Ishikawa (cell line): ENCODE measurements at regions not wholly inside any gene's neighbourhood (a gene's known extent, or its start where the extent isn't known, plus 50 kb on each side); places are given as distances from the start of the nearest gene placed in this dataset.

Source experiments
- CEBPB ChIP-seq: IDR thresholded peaks from 2 replicates; pipeline ENCODE4 v1.6.1; 2012
- CREB1 ChIP-seq: IDR thresholded peaks from 2 replicates; pipeline ENCODE4 v1.6.1; 2012; ENCODE audit warnings: low read depth
- EGR1 ChIP-seq: IDR thresholded peaks from 2 replicates; pipeline ENCODE4 v1.6.1; 2012
- EP300 ChIP-seq: IDR thresholded peaks from 2 replicates; pipeline ENCODE4 v1.6.1; 2012; ENCODE audit warnings: borderline replicate concordance
- FOXM1 ChIP-seq: IDR thresholded peaks from 2 replicates; pipeline ENCODE4 v1.6.1; 2012; ENCODE audit warnings: low read depth, borderline replicate concordance
- NFIC ChIP-seq: IDR thresholded peaks from 2 replicates; pipeline ENCODE4 v1.6.1; 2012
- RAD21 ChIP-seq: IDR thresholded peaks from 2 replicates; pipeline ENCODE4 v1.6.1; 2012; ENCODE audit warnings: low read depth
- TAF1 ChIP-seq: IDR thresholded peaks from 2 replicates; pipeline ENCODE4 v1.6.1; 2012; ENCODE audit warnings: low read depth, mild to moderate bottlenecking
- TCF12 ChIP-seq: IDR thresholded peaks from 2 replicates; pipeline ENCODE4 v1.6.1; 2012; ENCODE audit warnings: low read depth
- TEAD4 ChIP-seq: IDR thresholded peaks from 2 replicates; pipeline ENCODE4 v1.6.1; 2012
- YY1 ChIP-seq: IDR thresholded peaks from 2 replicates; pipeline ENCODE4 v1.6.1; 2012; ENCODE audit warnings: low read depth
- ZBTB7A ChIP-seq: IDR thresholded peaks from 2 replicates; pipeline ENCODE4 v1.6.1; 2012; ENCODE audit warnings: low read depth
- TF ChIP-seq, protein P1 (sequence below): IDR thresholded peaks from 2 replicates; pipeline ENCODE4 v1.6.1; 2012
- TF ChIP-seq, protein P2 (sequence below): IDR thresholded peaks from 2 replicates; pipeline ENCODE4 v1.6.1; 2012; ENCODE audit warnings: low read depth, mild to moderate bottlenecking
- TF ChIP-seq, protein P3 (sequence below): IDR thresholded peaks from 2 replicates; pipeline ENCODE4 v1.6.1; 2012

DNA sequence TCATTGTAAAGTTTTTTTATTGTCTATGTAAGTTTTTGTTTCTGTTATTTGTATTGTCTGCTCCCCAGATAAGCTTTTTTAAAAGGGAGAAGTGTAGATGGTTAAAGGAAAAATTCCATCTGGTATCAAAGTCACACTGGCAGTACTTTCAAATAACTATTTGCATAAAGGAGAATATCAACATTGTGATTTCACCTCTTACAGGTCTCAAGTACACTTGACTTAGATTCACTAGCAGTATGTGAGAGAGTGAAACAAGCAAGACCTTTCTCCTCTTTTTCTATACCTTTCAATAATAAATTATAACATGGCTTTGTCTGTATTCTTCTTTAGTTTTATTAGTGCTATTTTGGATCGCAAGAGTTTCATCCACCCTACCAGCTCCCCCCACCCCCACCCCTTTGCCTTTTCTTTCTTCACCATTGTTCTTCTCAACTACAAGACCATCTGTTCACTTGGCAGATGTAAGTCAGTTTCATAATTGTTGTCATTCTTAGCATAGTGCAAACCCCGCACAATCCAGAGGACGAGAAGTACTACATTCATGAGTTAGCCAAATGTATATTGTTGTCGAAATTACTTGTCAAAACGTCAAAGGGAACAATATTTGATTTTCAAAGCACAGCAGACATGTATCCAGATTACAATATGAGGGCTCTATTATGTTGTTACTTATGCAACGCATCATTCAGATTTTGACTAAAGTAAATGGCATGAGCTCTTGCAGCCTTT lies 602.7 kb upstream of the FLRT2 start:
- no peak for TF ChIP-seq EP300
- TF ChIP-seq CREB1: no peak
- no peak for TF ChIP-seq TEAD4
- no peak for TF ChIP-seq NFIC
- TF ChIP-seq FOXM1: no peak
- TF ChIP-seq, protein P1, sequence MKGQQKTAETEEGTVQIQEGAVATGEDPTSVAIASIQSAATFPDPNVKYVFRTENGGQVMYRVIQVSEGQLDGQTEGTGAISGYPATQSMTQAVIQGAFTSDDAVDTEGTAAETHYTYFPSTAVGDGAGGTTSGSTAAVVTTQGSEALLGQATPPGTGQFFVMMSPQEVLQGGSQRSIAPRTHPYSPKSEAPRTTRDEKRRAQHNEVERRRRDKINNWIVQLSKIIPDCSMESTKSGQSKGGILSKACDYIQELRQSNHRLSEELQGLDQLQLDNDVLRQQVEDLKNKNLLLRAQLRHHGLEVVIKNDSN: no peak
- no peak for TF ChIP-seq CEBPB
- TF ChIP-seq, protein P2, sequence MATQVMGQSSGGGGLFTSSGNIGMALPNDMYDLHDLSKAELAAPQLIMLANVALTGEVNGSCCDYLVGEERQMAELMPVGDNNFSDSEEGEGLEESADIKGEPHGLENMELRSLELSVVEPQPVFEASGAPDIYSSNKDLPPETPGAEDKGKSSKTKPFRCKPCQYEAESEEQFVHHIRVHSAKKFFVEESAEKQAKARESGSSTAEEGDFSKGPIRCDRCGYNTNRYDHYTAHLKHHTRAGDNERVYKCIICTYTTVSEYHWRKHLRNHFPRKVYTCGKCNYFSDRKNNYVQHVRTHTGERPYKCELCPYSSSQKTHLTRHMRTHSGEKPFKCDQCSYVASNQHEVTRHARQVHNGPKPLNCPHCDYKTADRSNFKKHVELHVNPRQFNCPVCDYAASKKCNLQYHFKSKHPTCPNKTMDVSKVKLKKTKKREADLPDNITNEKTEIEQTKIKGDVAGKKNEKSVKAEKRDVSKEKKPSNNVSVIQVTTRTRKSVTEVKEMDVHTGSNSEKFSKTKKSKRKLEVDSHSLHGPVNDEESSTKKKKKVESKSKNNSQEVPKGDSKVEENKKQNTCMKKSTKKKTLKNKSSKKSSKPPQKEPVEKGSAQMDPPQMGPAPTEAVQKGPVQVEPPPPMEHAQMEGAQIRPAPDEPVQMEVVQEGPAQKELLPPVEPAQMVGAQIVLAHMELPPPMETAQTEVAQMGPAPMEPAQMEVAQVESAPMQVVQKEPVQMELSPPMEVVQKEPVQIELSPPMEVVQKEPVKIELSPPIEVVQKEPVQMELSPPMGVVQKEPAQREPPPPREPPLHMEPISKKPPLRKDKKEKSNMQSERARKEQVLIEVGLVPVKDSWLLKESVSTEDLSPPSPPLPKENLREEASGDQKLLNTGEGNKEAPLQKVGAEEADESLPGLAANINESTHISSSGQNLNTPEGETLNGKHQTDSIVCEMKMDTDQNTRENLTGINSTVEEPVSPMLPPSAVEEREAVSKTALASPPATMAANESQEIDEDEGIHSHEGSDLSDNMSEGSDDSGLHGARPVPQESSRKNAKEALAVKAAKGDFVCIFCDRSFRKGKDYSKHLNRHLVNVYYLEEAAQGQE: no peak
- TF ChIP-seq TAF1: no peak
- no peak for TF ChIP-seq YY1
- no peak for TF ChIP-seq RAD21
- TF ChIP-seq TCF12: no peak
- TF ChIP-seq ZBTB7A: no peak
- TF ChIP-seq, protein P3, sequence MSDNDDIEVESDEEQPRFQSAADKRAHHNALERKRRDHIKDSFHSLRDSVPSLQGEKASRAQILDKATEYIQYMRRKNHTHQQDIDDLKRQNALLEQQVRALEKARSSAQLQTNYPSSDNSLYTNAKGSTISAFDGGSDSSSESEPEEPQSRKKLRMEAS: no peak
- no peak for TF ChIP-seq EGR1

DNA sequence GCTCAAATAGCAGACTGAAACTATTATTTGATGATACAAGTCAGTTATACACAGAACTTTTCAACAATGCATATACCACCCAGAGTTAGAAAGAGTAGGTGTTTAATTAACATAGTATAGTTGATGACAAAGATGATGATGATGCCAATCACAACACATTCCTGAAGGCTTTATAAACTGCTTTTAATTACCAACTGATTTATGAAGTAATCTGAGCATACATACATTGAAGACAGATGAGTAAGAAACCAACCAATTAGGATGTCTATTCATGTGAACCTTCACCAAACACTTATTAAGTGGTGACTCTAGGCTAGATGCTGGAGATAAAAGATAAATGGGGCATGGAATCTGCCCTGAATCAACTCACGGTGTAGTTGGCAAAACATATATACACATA lies 600.9 kb upstream of the FLRT2 start:
- TF ChIP-seq, protein P1: no peak
- TF ChIP-seq TAF1 (no peak), FOXM1 (no peak), TEAD4 (no peak), ZBTB7A (no peak)

DNA sequence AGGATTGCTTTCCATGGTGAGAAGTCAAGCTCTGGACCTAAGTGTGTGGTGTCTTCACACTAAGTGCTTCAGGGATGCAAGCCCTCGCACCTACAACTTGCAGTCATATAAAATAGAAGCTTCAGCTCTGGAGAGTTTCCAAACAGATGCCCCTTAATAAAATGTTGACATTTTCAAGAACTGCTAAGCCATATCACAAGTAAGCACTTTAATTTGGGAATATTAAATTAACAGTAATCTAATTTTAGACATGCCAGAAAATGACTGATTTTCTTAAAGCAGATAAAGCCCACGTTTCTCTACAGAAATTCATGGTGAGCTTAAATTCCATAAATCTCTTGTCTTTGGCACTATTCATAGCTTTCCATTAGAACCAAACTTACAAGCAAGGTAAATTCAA lies 600.1 kb upstream of the FLRT2 start:
- TF ChIP-seq, protein P3: no peak
- TF ChIP-seq, protein P2: no peak
- TF ChIP-seq, protein P1: no peak
- no peak for TF ChIP-seq CEBPB
- no peak for TF ChIP-seq TEAD4
- no peak for TF ChIP-seq CREB1
- no peak for TF ChIP-seq YY1
- TF ChIP-seq EGR1: no peak
- TF ChIP-seq RAD21: no peak
- no peak for TF ChIP-seq NFIC
- no peak for TF ChIP-seq TCF12
- TF ChIP-seq TAF1: no peak
- TF ChIP-seq ZBTB7A: no peak
- TF ChIP-seq FOXM1: no peak
- TF ChIP-seq EP300: no peak

DNA sequence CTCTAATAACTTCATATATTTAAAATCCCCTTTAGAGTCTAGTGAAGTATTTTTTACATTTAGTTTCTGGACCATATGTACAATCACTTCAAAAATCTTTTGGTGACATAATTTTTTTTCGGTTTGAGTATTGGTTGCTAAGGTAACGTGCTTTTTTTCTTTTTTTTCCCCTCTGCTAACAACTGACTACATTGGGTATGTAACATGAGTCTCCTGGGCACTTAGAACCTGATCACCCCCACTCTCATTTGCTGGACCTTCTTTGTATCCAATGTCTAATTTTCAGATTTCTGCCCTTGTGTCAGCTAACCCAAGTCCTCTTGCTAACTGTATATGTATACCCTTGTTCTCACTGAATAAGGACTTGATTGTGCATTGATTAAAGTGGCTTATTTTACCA lies 592.9 kb upstream of the FLRT2 start:
- TF ChIP-seq, protein P2: no peak
- TF ChIP-seq, protein P1: no peak
- TF ChIP-seq EGR1 (no peak), CREB1 (no peak), TAF1 (no peak), FOXM1 (no peak), TEAD4 (no peak), YY1 (no peak), EP300 (no peak), TCF12 (no peak), RAD21 (no peak), ZBTB7A (no peak), NFIC (no peak), CEBPB (no peak)
- TF ChIP-seq, protein P3: no peak
